ENCODE measurements at regions not wholly inside any gene's neighbourhood (a gene's known extent, or its start where the extent isn't known, plus 50 kb on each side); places are given as distances from the start of the nearest gene placed in this dataset.

DNA sequence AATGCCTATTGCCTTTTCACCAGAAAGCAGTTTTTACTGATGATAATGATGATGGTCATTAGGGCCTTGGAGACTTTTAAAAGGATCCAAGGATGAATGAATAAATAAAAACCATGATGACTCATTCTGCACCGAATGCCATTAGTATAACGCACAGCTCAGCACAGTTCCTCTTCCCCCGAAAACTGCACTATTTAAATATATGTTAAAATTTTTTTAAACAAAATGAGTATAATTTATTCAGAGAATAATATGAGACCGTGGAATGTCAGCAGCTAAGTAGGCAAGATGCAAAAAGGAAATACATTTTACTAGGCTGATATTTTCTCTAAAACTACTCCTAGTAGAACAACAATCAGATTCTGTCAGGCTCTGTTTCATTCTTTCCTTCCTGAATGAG lies 83.4 kb upstream of the NANOGP8 start:
- WGBS, 2 donors = 55 to 59% methylated on average over 4 of the region's 4 CpGs
- Histone ChIP-seq H3K4me1 (no peaks in the 10 kb centered on the region), H3K4me3 (replicated peaks in 1 of 3) (no peak overlapping the region), H3K9me3 (no peaks in the 10 kb centered on the region), H3K27ac (no peak overlapping the region), H3K36me3 (no peaks in the 10 kb centered on the region), H3K27me3 (no peaks in the 10 kb centered on the region)
- no peak for TF ChIP-seq POLR2A (IDR thresholded peaks at IDR 0.05)
- TF ChIP-seq, protein P1, sequence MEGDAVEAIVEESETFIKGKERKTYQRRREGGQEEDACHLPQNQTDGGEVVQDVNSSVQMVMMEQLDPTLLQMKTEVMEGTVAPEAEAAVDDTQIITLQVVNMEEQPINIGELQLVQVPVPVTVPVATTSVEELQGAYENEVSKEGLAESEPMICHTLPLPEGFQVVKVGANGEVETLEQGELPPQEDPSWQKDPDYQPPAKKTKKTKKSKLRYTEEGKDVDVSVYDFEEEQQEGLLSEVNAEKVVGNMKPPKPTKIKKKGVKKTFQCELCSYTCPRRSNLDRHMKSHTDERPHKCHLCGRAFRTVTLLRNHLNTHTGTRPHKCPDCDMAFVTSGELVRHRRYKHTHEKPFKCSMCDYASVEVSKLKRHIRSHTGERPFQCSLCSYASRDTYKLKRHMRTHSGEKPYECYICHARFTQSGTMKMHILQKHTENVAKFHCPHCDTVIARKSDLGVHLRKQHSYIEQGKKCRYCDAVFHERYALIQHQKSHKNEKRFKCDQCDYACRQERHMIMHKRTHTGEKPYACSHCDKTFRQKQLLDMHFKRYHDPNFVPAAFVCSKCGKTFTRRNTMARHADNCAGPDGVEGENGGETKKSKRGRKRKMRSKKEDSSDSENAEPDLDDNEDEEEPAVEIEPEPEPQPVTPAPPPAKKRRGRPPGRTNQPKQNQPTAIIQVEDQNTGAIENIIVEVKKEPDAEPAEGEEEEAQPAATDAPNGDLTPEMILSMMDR (IDR thresholded peaks at IDR 0.05) = no peak
- intact Hi-C loops (cut with DNase I) = no loop called here
- no peak for DNase-seq

DNA sequence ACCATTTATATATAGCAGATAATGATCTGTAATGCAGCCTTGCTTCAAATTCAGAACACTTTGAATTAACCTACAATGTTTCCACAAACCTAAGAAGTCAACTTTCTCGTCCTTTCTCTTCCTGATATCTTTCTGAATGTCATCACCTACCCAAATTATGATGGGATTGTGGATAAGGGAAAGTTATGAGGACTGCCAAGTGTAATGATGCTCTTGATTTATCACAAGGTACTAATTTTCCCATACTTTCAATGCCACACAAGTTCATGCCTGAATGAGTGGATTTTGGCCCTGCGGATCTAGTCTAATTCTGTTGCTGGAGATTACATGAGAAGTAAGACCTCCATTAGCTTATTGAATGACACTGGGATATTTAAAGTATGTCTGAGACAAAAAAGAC lies 82.6 kb upstream of the NANOGP8 start:
- TF ChIP-seq, protein P1 (IDR thresholded peaks at IDR 0.05) = no peak
- TF ChIP-seq POLR2A (IDR thresholded peaks at IDR 0.05) = no peak

DNA sequence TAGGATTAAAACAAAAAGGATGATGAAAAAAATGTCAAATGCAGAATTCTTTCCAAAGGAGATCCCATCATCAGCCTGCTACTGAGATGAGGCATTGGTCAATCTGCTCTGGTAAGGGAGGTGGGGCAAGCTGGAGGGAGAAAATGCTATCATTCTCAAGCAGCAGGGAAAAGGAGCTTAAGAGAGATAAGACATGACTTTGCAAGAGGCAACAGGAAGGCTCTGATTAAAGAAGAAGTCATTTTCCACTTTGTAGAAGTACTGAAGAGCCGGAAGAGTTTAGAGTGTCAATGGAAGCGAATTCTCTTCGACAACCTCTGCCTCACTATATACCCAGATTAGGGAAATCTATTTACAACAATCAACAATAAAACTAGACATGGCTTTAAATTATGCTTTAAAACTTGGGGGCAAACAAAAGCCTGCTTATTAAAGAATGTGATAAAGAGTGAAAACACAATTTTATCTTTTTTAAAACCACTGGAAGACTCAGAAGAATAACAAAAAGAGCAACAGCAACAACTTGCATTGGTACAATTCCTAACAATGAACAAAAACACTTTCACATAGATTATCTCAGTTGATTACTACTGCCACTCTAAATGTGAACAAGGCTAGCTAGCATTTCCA lies 81.8 kb upstream of the NANOGP8 start:
- H3K27me3 ChIP-seq = no peaks in the 10 kb centered on the region
- H3K9me3 ChIP-seq = no peaks in the 10 kb centered on the region
- no peak overlapping the region for H3K4me3 ChIP-seq (replicated peaks in 1 of 3)
- WGBS, 2 donors = 86 to 88% methylated on average over 3 of the region's 3 CpGs
- no peaks in the 10 kb centered on the region for H3K4me1 ChIP-seq
- TF ChIP-seq, protein P1 (IDR thresholded peaks at IDR 0.05) = no peak
- TF ChIP-seq POLR2A (IDR thresholded peaks at IDR 0.05) = no peak
- intact Hi-C loops (cut with DNase I) = no loop called here
- no peaks in the 10 kb centered on the region for H3K36me3 ChIP-seq
- DNase-seq = no peak
- H3K27ac ChIP-seq = no peak overlapping the region

More for the DNA sequence above, 82.6 kb upstream of the NANOGP8 start:
- Histone ChIP-seq H3K36me3 (no peaks in the 10 kb centered on the region), H3K4me1 (no peaks in the 10 kb centered on the region), H3K4me3 (replicated peaks in 1 of 3) (no peak overlapping the region), H3K27me3 (no peaks in the 10 kb centered on the region), H3K9me3 (no peaks in the 10 kb centered on the region), H3K27ac (no peak overlapping the region)
- intact Hi-C loops (cut with DNase I) = no loop called here
- DNase-seq = no peak
- 91 to 97% methylated on average over 2 of the region's 2 CpGs for WGBS, 2 donors

DNA sequence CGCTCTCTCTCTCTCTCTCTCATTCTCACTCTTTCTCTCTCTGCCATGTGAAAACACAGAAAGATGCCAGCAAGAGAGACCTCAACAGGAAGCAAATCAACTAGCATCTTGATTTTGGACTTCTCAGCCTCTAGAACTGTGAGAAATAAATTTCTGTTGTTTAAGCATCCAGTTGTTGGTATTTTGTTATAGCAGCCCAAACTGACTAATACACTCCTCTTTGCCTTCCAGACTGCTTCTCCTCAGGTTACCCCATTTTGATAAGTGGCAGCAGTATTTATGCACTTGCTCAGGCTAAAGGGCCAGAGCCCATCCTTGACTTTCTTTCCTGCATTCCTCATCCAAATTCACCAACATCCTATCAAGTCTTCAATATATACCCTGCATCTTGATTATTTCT lies 76.6 kb upstream of the NANOGP8 start:
- TF ChIP-seq POLR2A (IDR thresholded peaks at IDR 0.05) = no peak
- no peaks in the 10 kb centered on the region for H3K36me3 ChIP-seq
- intact Hi-C loops (cut with DNase I) = no loop called here
- no peaks in the 10 kb centered on the region for H3K4me1 ChIP-seq
- WGBS, 2 donors = 93 to 100% methylated on average over 1 of the region's 1 CpG
- H3K27me3 ChIP-seq = no peaks in the 10 kb centered on the region
- no peak for DNase-seq
- no peak overlapping the region for H3K27ac ChIP-seq
- no peak overlapping the region for H3K4me3 ChIP-seq (replicated peaks in 1 of 3)
- no peaks in the 10 kb centered on the region for H3K9me3 ChIP-seq

DNA sequence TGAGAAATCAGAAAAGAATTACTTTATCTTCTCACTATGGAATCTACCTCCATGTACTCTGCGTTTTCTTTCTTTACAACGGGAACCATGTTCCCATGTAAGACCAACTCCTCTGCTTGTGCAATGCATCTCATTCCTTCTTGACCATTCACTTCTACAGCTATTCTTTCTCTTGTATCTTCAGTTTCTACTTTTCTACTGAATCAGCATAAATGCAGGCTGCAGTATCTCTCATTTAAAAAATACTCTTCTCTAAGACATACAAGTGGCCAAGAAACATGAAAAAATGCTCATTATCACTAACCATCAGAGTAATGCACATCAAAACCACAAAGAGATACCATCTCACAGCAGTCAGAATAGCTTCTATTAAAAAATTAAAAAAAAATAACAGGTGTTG lies 74.1 kb upstream of the NANOGP8 start:
- H3K36me3 ChIP-seq = no peaks in the 10 kb centered on the region
- DNase-seq = no peak
- WGBS, 2 donors = 96 to 98% methylated on average over 2 of the region's 2 CpGs
- no peaks in the 10 kb centered on the region for H3K4me1 ChIP-seq
- no peak overlapping the region for H3K27ac ChIP-seq
- H3K4me3 ChIP-seq (replicated peaks in 1 of 3) = no peak overlapping the region
- H3K27me3 ChIP-seq = no peaks in the 10 kb centered on the region
- intact Hi-C loops (cut with DNase I) = no loop called here
- H3K9me3 ChIP-seq = no peaks in the 10 kb centered on the region
- TF ChIP-seq, protein P1 (IDR thresholded peaks at IDR 0.05) = no peak
- no peak for TF ChIP-seq POLR2A (IDR thresholded peaks at IDR 0.05)

Measured in thyroid gland (tissue), 4 donors.